IMR-90 (cell line): ENCODE measurements at regions not wholly inside any gene's neighbourhood (a gene's known extent, or its start where the extent isn't known, plus 50 kb on each side); places are given as distances from the start of the nearest gene placed in this dataset.

ENCODE experiments used
- ATAC-seq: fragments of 200-7000 bp; cut with Tn5 transposase; 2 replicates; pipeline ENCODE4 v1.9.1; 2020; ENCODE audit warnings: low read depth, mild to moderate bottlenecking, moderate library complexity
- BruUV-seq: library from RNA; stranded (reverse); fragments of 400-500 nt; replicated peaks from 2 replicates; lab custom pipeline; 2021; lab: Mats Ljungman, UMichigan
- CTCF ChIA-PET: fragments of 300-600 bp; formaldehyde crosslinking; extraction: SDS; loops from one replicate; lab custom pipeline; 2021; ENCODE audit warnings: antibody characterized with exemption; lab: Yijun Ruan, JAX
- POLR2A ChIA-PET: fragments of 300-600 bp; sonication (Branson Sonifier 250); formaldehyde crosslinking; loops from one replicate; lab custom pipeline; 2022; ENCODE audit warnings: antibody characterized with exemption; ENCODE audit not compliant: unreplicated experiment; lab: Charles Lee
- DNase-seq: peaks from one replicate; pipeline ENCODE4 v3.0.0; 2013
- H2AFZ ChIP-seq: replicated peaks from 2 replicates; pipeline ENCODE3; 2013; ENCODE audit warnings: low read length, mild to moderate bottlenecking; ENCODE audit not compliant: poor library complexity
- H2AK5ac ChIP-seq: 2 replicates; pipeline ENCODE4 v1.6.1; 2013; ENCODE audit warnings: low read depth, low read length, inconsistent platforms
- H2AK9ac ChIP-seq: replicated peaks from 2 replicates; pipeline ENCODE3; 2013; ENCODE audit warnings: mild to moderate bottlenecking, low read depth, low read length, moderate library complexity; ENCODE audit not compliant: poor library complexity
- H2BK120ac ChIP-seq: 2 replicates; pipeline ENCODE4 v1.6.1; 2013; ENCODE audit warnings: low read depth, low read length, inconsistent platforms
- H2BK15ac ChIP-seq: 3 replicates; pipeline ENCODE4 v1.6.1; 2013; ENCODE audit warnings: low read depth, low read length, inconsistent platforms
- H2BK20ac ChIP-seq: 2 replicates; pipeline ENCODE4 v1.6.1; 2013; ENCODE audit warnings: low read depth, mild to moderate bottlenecking, inconsistent platforms, low read length, moderate library complexity
- H2BK5ac ChIP-seq: 2 replicates; pipeline ENCODE4 v1.6.1; 2013; ENCODE audit warnings: mild to moderate bottlenecking, low read depth, low read length, inconsistent platforms; ENCODE audit not compliant: poor library complexity, severe bottlenecking
- H3K14ac ChIP-seq: replicated peaks from 2 replicates; pipeline ENCODE4 v1.6.1; 2013; ENCODE audit warnings: low read depth, low read length, inconsistent platforms
- H3K18ac ChIP-seq: 2 replicates; pipeline ENCODE4 v1.6.1; 2013; ENCODE audit warnings: low read depth, low read length, control low read depth
- H3K23ac ChIP-seq: 2 replicates; pipeline ENCODE4 v1.6.1; 2013; ENCODE audit warnings: low read depth, low read length, inconsistent platforms
- H3K27ac ChIP-seq: 2 replicates; pipeline ENCODE4 v1.5.1; 2013; ENCODE audit warnings: mild to moderate bottlenecking, control low read depth, low read length; ENCODE audit not compliant: insufficient read depth
- H3K27me3 ChIP-seq: 2 replicates; pipeline ENCODE4 v1.6.1; 2013; ENCODE audit warnings: low read length; ENCODE audit not compliant: control insufficient read depth, insufficient read depth
- H3K36me3 ChIP-seq: 2 replicates; pipeline ENCODE4 v1.6.1; 2013; ENCODE audit warnings: low read length, mixed read lengths; ENCODE audit not compliant: control insufficient read depth, insufficient read depth
- H3K4ac ChIP-seq: 2 replicates; pipeline ENCODE4 v1.6.1; 2013; ENCODE audit warnings: low read depth, low read length, inconsistent platforms
- H3K4me1 ChIP-seq: 2 replicates; pipeline ENCODE4 v1.6.1; 2013; ENCODE audit warnings: low read length, mixed read lengths; ENCODE audit not compliant: control insufficient read depth, insufficient read depth
- H3K4me2 ChIP-seq: 2 replicates; pipeline ENCODE4 v1.6.1; 2013; ENCODE audit warnings: low read depth, mild to moderate bottlenecking, control low read depth, low read length, moderate library complexity
- H3K4me3 ChIP-seq: 2 replicates; pipeline ENCODE4 v1.5.1; 2013; ENCODE audit warnings: low read depth, mild to moderate bottlenecking, control low read depth, low read length, moderate library complexity; ENCODE audit not compliant: insufficient read depth
- H3K56ac ChIP-seq: 2 replicates; pipeline ENCODE4 v1.6.1; 2013; ENCODE audit warnings: low read length, inconsistent platforms; ENCODE audit not compliant: insufficient read depth; ENCODE audit errors: extremely low read depth
- H3K79me1 ChIP-seq, 2 experiments: 2 replicates each; pipeline ENCODE4 v1.6.1; 2013; ENCODE audit warnings: low read length in 2 of 2, inconsistent platforms in 1 of 2, low read depth in 1 of 2
- H3K9ac ChIP-seq: 2 replicates; pipeline ENCODE4 v1.6.1; 2013; ENCODE audit warnings: low read depth, low read length, control low read depth
- H3K9me1 ChIP-seq: 2 replicates; pipeline ENCODE4 v1.6.1; 2013; ENCODE audit warnings: low read length, inconsistent platforms; ENCODE audit not compliant: insufficient read depth
- H3K9me3 ChIP-seq: 2 replicates; pipeline ENCODE4 v1.6.1; 2013; ENCODE audit warnings: low read length; ENCODE audit not compliant: control insufficient read depth, insufficient read depth
- H4K20me1 ChIP-seq: 2 replicates; pipeline ENCODE4 v1.6.1; 2013; ENCODE audit warnings: low read length, inconsistent platforms; ENCODE audit not compliant: insufficient read depth
- H4K5ac ChIP-seq: 2 replicates; pipeline ENCODE4 v1.6.1; 2013; ENCODE audit warnings: mild to moderate bottlenecking, low read depth, low read length, control low read depth
- H4K8ac ChIP-seq, 2 experiments: 2 replicates each; pipeline ENCODE4 v1.6.1; 2013; ENCODE audit warnings: low read depth in 2 of 2, low read length in 2 of 2, control low read depth in 1 of 2, inconsistent platforms in 1 of 2
- H4K91ac ChIP-seq: 2 replicates; pipeline ENCODE4 v1.6.1; 2013; ENCODE audit warnings: low read depth, low read length, inconsistent platforms; ENCODE audit not compliant: insufficient read depth
- CEBPB ChIP-seq: IDR thresholded peaks from 2 replicates; pipeline ENCODE4 v1.6.1; 2012; ENCODE audit warnings: low read depth, low read length, improper control_type of control experiment
- MAZ ChIP-seq: IDR thresholded peaks from 2 replicates; pipeline ENCODE4 v1.6.1; 2012; ENCODE audit warnings: low read depth, mild to moderate bottlenecking, low read length, improper control_type of control experiment, moderate library complexity, borderline replicate concordance
- SMC3 ChIP-seq: fragments of 150-350 bp; IDR thresholded peaks from 2 replicates; pipeline ENCODE4 v1.6.1; 2016; ENCODE audit warnings: low read depth, mild to moderate bottlenecking, antibody characterized with exemption, low read length, moderate library complexity
- WGBS, 2 experiments: methylation state at CpG; one replicate each; pipeline versions ENCODE4 v1.1.5 to v1.1.7; 2013; ENCODE audit warnings: missing lambda C conversion rate in 2 of 2; ENCODE audit not compliant: insufficient read length in 1 of 2; ENCODE audit errors: extremely low coverage in 2 of 2; 5-methylcytosine and 5-hydroxymethylcytosine counted together
- dilution Hi-C: fragments of 300-500 bp; cut with HindIII; formaldehyde crosslinking; loops from one replicate; pipeline ENCODE4 v1.14.3; 2018; ENCODE audit warnings: low sequenced_read_pairs; ENCODE audit not compliant: unreplicated experiment
- in situ Hi-C: fragments of 300-500 bp; cut with MboI; formaldehyde crosslinking; loops from 3 replicates; pipeline ENCODE4 v1.14.3; 2019; ENCODE audit warnings: low sequenced_read_pairs, inconsistent platforms, mixed read lengths
- intact Hi-C: fragments of 100-400 bp; cut with micrococcal nuclease; formaldehyde crosslinking; loops from 2 replicates; pipeline ENCODE4 v1.10.0; 2022
- TF ChIP-seq, protein P1 (sequence below): conservative IDR thresholded peaks from 2 replicates; pipeline ENCODE4 v1.5.1; 2012; ENCODE audit warnings: mild to moderate bottlenecking, low read depth, low read length, improper control_type of control experiment

DNA sequence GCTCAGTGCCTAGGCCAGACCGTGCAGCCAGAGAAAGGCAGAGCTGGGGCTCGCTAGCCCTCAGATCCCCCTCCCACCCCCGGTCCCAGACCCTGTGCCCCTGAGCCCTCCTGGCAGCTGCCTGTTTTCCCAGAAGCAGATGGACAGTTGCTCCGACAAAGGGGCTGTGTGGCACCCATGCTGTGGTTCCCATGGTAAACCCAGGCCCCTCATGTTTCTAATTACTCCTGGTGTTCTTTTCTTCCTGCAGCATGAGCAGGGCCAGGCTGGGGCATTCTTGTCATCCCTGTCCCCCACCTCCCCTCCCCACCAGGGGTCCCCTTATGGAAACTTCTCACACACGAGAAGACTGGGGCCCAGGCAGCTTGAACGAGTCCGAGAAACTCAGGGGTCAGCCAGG is 269.6 kb downstream of the HAUS1 start:
- no peak overlapping the region for H3K23ac ChIP-seq
- BruUV-seq = no TSS peak
- H3K9me1 ChIP-seq = no peaks in the 10 kb centered on the region
- H3K56ac ChIP-seq = no peak overlapping the region
- dilution Hi-C loops = no loop called here
- 25% methylated on average over 2 of the region's 7 CpGs; no CpG with 5 or more reads in 1 of the 2 experiments for WGBS, 2 experiments
- no peaks in the 10 kb centered on the region for H3K79me1 ChIP-seq
- no peaks in the 10 kb centered on the region for H3K4me1 ChIP-seq
- no peak overlapping the region for H3K18ac ChIP-seq
- H3K14ac ChIP-seq = no peak overlapping the region
- no peak for TF ChIP-seq MAZ
- TF ChIP-seq SMC3 = no peak
- TF ChIP-seq, protein P1, sequence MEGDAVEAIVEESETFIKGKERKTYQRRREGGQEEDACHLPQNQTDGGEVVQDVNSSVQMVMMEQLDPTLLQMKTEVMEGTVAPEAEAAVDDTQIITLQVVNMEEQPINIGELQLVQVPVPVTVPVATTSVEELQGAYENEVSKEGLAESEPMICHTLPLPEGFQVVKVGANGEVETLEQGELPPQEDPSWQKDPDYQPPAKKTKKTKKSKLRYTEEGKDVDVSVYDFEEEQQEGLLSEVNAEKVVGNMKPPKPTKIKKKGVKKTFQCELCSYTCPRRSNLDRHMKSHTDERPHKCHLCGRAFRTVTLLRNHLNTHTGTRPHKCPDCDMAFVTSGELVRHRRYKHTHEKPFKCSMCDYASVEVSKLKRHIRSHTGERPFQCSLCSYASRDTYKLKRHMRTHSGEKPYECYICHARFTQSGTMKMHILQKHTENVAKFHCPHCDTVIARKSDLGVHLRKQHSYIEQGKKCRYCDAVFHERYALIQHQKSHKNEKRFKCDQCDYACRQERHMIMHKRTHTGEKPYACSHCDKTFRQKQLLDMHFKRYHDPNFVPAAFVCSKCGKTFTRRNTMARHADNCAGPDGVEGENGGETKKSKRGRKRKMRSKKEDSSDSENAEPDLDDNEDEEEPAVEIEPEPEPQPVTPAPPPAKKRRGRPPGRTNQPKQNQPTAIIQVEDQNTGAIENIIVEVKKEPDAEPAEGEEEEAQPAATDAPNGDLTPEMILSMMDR = no peak
- no peak for TF ChIP-seq CEBPB
- H2AK9ac ChIP-seq = no peak overlapping the region
- no peak overlapping the region for H4K5ac ChIP-seq
- H3K4me3 ChIP-seq = no peak overlapping the region
- ATAC-seq (no peak), DNase-seq (no peak)
- H2BK5ac ChIP-seq = no peak overlapping the region
- no peaks in the 10 kb centered on the region for H4K20me1 ChIP-seq
- no peaks in the 10 kb centered on the region; the same call in none of the 2 replicates for H3K27me3 ChIP-seq
- CTCF ChIA-PET = no interaction called here
- intact Hi-C loops = no loop called here
- no peak overlapping the region for H3K4me2 ChIP-seq
- no peak overlapping the region for H3K27ac ChIP-seq
- H3K9ac ChIP-seq = no peak overlapping the region
- H3K36me3 ChIP-seq = no peaks in the 10 kb centered on the region
- no peak overlapping the region for H2BK15ac ChIP-seq
- in situ Hi-C loops = no loop called here
- H4K91ac ChIP-seq = no peak overlapping the region
- no peak overlapping the region for H2AK5ac ChIP-seq
- POLR2A ChIA-PET = no interaction called here
- H2BK20ac ChIP-seq = no peak overlapping the region
- H3K4ac ChIP-seq = no peak overlapping the region
- H2AFZ ChIP-seq = no peak overlapping the region
- H2BK120ac ChIP-seq = no peak overlapping the region
- no peak overlapping the region for H4K8ac ChIP-seq
- no peaks in the 10 kb centered on the region for H3K9me3 ChIP-seq
